DMS79 treated with DMSO at 0.1 percent for 48 hours (cell line): ENCODE measurements at regions not wholly inside any gene's neighbourhood (a gene's known extent, or its start where the extent isn't known, plus 50 kb on each side); places are given as distances from the start of the nearest gene placed in this dataset.
A peak's percentile ranks its signal among the peaks of the same experiment; 100 is the strongest.

Experiments used
- DNase-seq: peaks from one replicate; lab custom pipeline; 2025; lab: John Stamatoyannopoulos, UW

GRCh38 chr18:75158465-75159237, 50.3 kb downstream of the PTGR3 start:
- DNase-seq = no peak

- DNase-seq = no peak
Measured at GRCh38 chr18:75157851-75158250, 51.1 kb downstream of the PTGR3 start.

- DNase-seq = no peak
Measured at GRCh38 chr18:75157381-75157780, 51.6 kb downstream of the PTGR3 start.

GRCh38 chr18:75156831-75157230, 52.1 kb downstream of the PTGR3 start:
- DNase-seq = no peak

GRCh38 chr18:75156139-75156750, 52.7 kb downstream of the PTGR3 start:
- DNase-seq = no peak

GRCh38 chr18:75154997-75155396, 53.9 kb downstream of the PTGR3 start:
- no peak for DNase-seq

- no peak for DNase-seq
Measured at GRCh38 chr18:75154259-75154658, 54.7 kb downstream of the PTGR3 start.

GRCh38 chr18:75143851-75144250, 65.1 kb downstream of the PTGR3 start:
- no peak for DNase-seq

GRCh38 chr18:75142677-75143076, 66.3 kb downstream of the PTGR3 start:
- no peak for DNase-seq

GRCh38 chr18:75141734-75142133, 67.2 kb downstream of the PTGR3 start:
- DNase-seq = no peak

- no peak for DNase-seq
Measured at GRCh38 chr18:75141166-75141565, 67.8 kb downstream of the PTGR3 start.

GRCh38 chr18:75140296-75140695, 68.6 kb downstream of the PTGR3 start:
- DNase-seq = no peak

GRCh38 chr18:75139226-75139911, 69.6 kb downstream of the PTGR3 start:
- DNase-seq = peak; percentile 26

- no peak for DNase-seq
Measured at GRCh38 chr18:75137346-75137877, 71.5 kb downstream of the PTGR3 start.

GRCh38 chr18:75135158-75135725, 73.7 kb downstream of the PTGR3 start:
- DNase-seq = no peak

- no peak for DNase-seq
Measured at GRCh38 chr18:75134611-75134975, 74.3 kb downstream of the PTGR3 start.

GRCh38 chr18:75133721-75134610, 75.0 kb downstream of the PTGR3 start:
- DNase-seq = no peak

- DNase-seq = peak; percentile 41
Measured at GRCh38 chr18:75132931-75133525, 75.9 kb downstream of the PTGR3 start.

GRCh38 chr18:75132098-75132870, 76.7 kb downstream of the PTGR3 start:
- no peak for DNase-seq

GRCh38 chr18:75131381-75132000, 77.4 kb downstream of the PTGR3 start:
- no peak for DNase-seq
